ENCODE measurements at regions not wholly inside any gene's neighbourhood (a gene's known extent, or its start where the extent isn't known, plus 50 kb on each side); places are given as distances from the start of the nearest gene placed in this dataset.

DNA sequence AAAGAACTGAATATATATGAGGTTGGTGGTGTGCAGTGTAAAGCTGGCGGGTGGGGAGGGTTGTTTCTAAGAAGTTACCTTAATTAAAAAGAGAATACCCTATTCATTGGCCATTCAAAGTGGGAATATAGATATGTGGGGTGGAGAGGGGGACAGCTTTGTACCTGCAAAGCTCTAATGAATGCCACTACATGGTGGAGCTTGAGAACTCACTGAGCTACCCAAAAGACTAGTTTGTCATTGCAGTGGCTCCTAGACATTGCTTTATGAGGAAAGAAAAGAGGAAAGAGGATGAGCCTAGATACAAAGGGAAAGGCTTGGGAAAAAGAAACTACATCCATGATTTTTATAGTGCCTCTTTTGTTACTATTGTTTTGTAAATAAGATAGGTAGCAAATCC lies 209.9 kb upstream of the SPRY1 start:
- TF ChIP-seq, protein P1, sequence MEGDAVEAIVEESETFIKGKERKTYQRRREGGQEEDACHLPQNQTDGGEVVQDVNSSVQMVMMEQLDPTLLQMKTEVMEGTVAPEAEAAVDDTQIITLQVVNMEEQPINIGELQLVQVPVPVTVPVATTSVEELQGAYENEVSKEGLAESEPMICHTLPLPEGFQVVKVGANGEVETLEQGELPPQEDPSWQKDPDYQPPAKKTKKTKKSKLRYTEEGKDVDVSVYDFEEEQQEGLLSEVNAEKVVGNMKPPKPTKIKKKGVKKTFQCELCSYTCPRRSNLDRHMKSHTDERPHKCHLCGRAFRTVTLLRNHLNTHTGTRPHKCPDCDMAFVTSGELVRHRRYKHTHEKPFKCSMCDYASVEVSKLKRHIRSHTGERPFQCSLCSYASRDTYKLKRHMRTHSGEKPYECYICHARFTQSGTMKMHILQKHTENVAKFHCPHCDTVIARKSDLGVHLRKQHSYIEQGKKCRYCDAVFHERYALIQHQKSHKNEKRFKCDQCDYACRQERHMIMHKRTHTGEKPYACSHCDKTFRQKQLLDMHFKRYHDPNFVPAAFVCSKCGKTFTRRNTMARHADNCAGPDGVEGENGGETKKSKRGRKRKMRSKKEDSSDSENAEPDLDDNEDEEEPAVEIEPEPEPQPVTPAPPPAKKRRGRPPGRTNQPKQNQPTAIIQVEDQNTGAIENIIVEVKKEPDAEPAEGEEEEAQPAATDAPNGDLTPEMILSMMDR (IDR thresholded peaks at IDR 0.05; ENCODE audit: low read depth, low read length), result no peak
- no peak for TF ChIP-seq EZH2phosphoT487 (IDR thresholded peaks at IDR 0.05; ENCODE audit: low read depth)
